H1 (cell line): ENCODE measurements at regions not wholly inside any gene's neighbourhood (a gene's known extent, or its start where the extent isn't known, plus 50 kb on each side); places are given as distances from the start of the nearest gene placed in this dataset.

Source experiments
- CTCF ChIA-PET: fragments of 300-600 bp; sonication (Branson Sonifier 250); formaldehyde crosslinking; loops from one replicate; lab custom pipeline; 2021; ENCODE audit not compliant: partially characterized antibody; lab: Charles Lee
- POLR2A ChIA-PET: fragments of 300-600 bp; sonication (Branson Sonifier 250); formaldehyde crosslinking; loops from one replicate; lab custom pipeline; 2021; ENCODE audit warnings: inconsistent platforms; ENCODE audit not compliant: partially characterized antibody; lab: Charles Lee
- DNase-seq, 2 experiments: peaks; one replicate each; pipeline versions ENCODE4 v3.0.0 to v3.0.0-alpha.2; 2010 to 2022; ENCODE audit warnings: low spot score in 2 of 2, low read depth in 1 of 2, mixed read lengths in 1 of 2
- FAIRE-seq: peaks from 2 replicates; lab custom pipeline; 2011; peaks lifted over from hg19 to GRCh38; lab: Jason Lieb, UNC
- H2AFZ ChIP-seq: 2 replicates; pipeline ENCODE4 v1.8.1; 2012; ENCODE audit warnings: low read length, inconsistent platforms
- H2AK5ac ChIP-seq: 2 replicates; pipeline ENCODE4 v1.6.1; 2013; ENCODE audit warnings: low read depth, low read length
- H2BK120ac ChIP-seq: replicated peaks from 2 replicates; pipeline ENCODE3; 2013; ENCODE audit warnings: low read depth, low read length, inconsistent platforms
- H2BK12ac ChIP-seq: 2 replicates; pipeline ENCODE4 v1.6.1; 2013; ENCODE audit warnings: low read depth, low read length
- H2BK15ac ChIP-seq: 2 replicates; pipeline ENCODE4 v1.6.1; 2013; ENCODE audit warnings: low read length
- H2BK20ac ChIP-seq: 2 replicates; pipeline ENCODE4 v1.6.1; 2013; ENCODE audit warnings: low read length
- H2BK5ac ChIP-seq: 2 replicates; pipeline ENCODE4 v1.6.1; 2013; ENCODE audit warnings: low read depth, low read length
- H3K14ac ChIP-seq: 2 replicates; pipeline ENCODE4 v1.6.1; 2013; ENCODE audit warnings: inconsistent platforms; ENCODE audit not compliant: insufficient read length
- H3K18ac ChIP-seq: 2 replicates; pipeline ENCODE4 v1.6.1; 2013; ENCODE audit warnings: low read length; ENCODE audit errors: extremely low read depth
- H3K23ac ChIP-seq: 2 replicates; pipeline ENCODE4 v1.6.1; 2013; ENCODE audit warnings: inconsistent platforms; ENCODE audit not compliant: insufficient read length
- H3K23me2 ChIP-seq: 2 replicates; pipeline ENCODE4 v1.6.1; 2013; ENCODE audit warnings: low read depth, low read length
- H3K27ac ChIP-seq: 2 replicates; pipeline ENCODE4 v1.6.1; 2011; ENCODE audit warnings: low read depth, low read length, inconsistent platforms
- H3K27me3 ChIP-seq, 4 experiments: replicated peaks in 1 of 4; 1 replicate in 1 of 4; 2 replicates in 3 of 4; pipeline versions ENCODE4 v1.6.1 to v1.8.1; 2011 to 2013; ENCODE audit warnings: low read length in 3 of 4, mild to moderate bottlenecking in 3 of 4, inconsistent platforms in 2 of 4, mixed read lengths in 2 of 4, moderate library complexity in 1 of 4; ENCODE audit not compliant: control insufficient read depth in 3 of 4, insufficient read depth in 3 of 4; ENCODE audit errors: extremely low read depth in 1 of 4
- H3K36me3 ChIP-seq, 4 experiments: 2 replicates each; pipeline versions ENCODE4 v1.6.1 to v1.8.1; 2011 to 2013; ENCODE audit warnings: mild to moderate bottlenecking in 4 of 4, low read length in 3 of 4, moderate library complexity in 2 of 4, control low read depth in 1 of 4, inconsistent platforms in 1 of 4; ENCODE audit not compliant: insufficient read depth in 4 of 4, control insufficient read depth in 2 of 4
- H3K4ac ChIP-seq: replicated peaks from 2 replicates; pipeline ENCODE3; 2013; ENCODE audit warnings: low read length, low read depth, mixed read lengths, inconsistent platforms; ENCODE audit not compliant: insufficient read length
- H3K4me1 ChIP-seq, 4 experiments: replicated peaks in 1 of 4; 1 replicate in 1 of 4; 2 replicates in 3 of 4; pipeline versions ENCODE4 v1.6.1 to v1.8.1; 2011 to 2013; ENCODE audit warnings: low read length in 3 of 4, inconsistent platforms in 2 of 4, mixed read lengths in 1 of 4; ENCODE audit not compliant: insufficient read depth in 4 of 4, control insufficient read depth in 3 of 4
- H3K4me2 ChIP-seq, 2 experiments: 2 replicates each; pipeline versions ENCODE4 v1.6.1 to v1.8.1; 2011 to 2013; ENCODE audit warnings: low read depth in 2 of 2, low read length in 2 of 2, control low read depth in 1 of 2, inconsistent platforms in 1 of 2, mild to moderate bottlenecking in 1 of 2; ENCODE audit not compliant: insufficient read depth in 1 of 2
- H3K4me3 ChIP-seq, 4 experiments: fragments of 200-600, 300-600 bp in 1 of 4; sonication (generic), shearing (Covaris generic), sonication (Bioruptor Twin) in 1 of 4; 2 replicates each; pipeline versions ENCODE4 v1.5.1 to v1.8.1; 2011 to 2016; ENCODE audit warnings: low read length in 4 of 4, low read depth in 3 of 4, control low read depth in 2 of 4, inconsistent platforms in 2 of 4, mild to moderate bottlenecking in 2 of 4, mixed read lengths in 1 of 4, moderate library complexity in 1 of 4; ENCODE audit not compliant: insufficient read depth in 2 of 4; ENCODE audit errors: extremely low read depth in 1 of 4
- H3K56ac ChIP-seq: replicated peaks from 2 replicates; pipeline ENCODE3; 2013; ENCODE audit warnings: low read depth, mild to moderate bottlenecking, mixed read lengths, low read length, inconsistent platforms; ENCODE audit not compliant: insufficient read length
- H3K79me1 ChIP-seq: 2 replicates; pipeline ENCODE4 v1.6.1; 2013; ENCODE audit warnings: low read depth, low read length, control low read depth
- H3K79me2 ChIP-seq, 2 experiments: 2 replicates each; pipeline versions ENCODE4 v1.6.1 to v1.8.1; 2012 to 2013; ENCODE audit warnings: low read length in 2 of 2, mild to moderate bottlenecking in 2 of 2, inconsistent platforms in 1 of 2; ENCODE audit not compliant: insufficient read depth in 2 of 2, control insufficient read depth in 1 of 2
- H3K9ac ChIP-seq, 4 experiments: replicated peaks in 1 of 4; 1 replicate in 1 of 4; 2 replicates in 3 of 4; pipeline versions ENCODE4 v1.6.1 to v1.8.1; 2011 to 2013; ENCODE audit warnings: low read depth in 3 of 4, low read length in 3 of 4, control low read depth in 2 of 4, mild to moderate bottlenecking in 2 of 4, moderate library complexity in 2 of 4, inconsistent platforms in 1 of 4; ENCODE audit errors: extremely low read depth in 1 of 4
- H3K9me3 ChIP-seq, 2 experiments: 2 replicates each; pipeline versions ENCODE4 v1.6.1 to v1.8.1; 2012 to 2013; ENCODE audit warnings: mild to moderate bottlenecking in 2 of 2, moderate library complexity in 2 of 2, control low read depth in 1 of 2, inconsistent platforms in 1 of 2, low read depth in 1 of 2, low read length in 1 of 2, mixed read lengths in 1 of 2; ENCODE audit not compliant: insufficient read depth in 2 of 2
- H4K20me1 ChIP-seq, 2 experiments: replicated peaks in 1 of 2; 2 replicates each; pipeline versions ENCODE3 to v1.8.1; 2011 to 2013; ENCODE audit warnings: inconsistent platforms in 2 of 2, low read length in 2 of 2, mild to moderate bottlenecking in 1 of 2; ENCODE audit not compliant: insufficient read depth in 2 of 2, control insufficient read depth in 1 of 2
- H4K5ac ChIP-seq: 2 replicates; pipeline ENCODE4 v1.6.1; 2013; ENCODE audit warnings: low read length, low read depth, mixed read lengths, inconsistent platforms; ENCODE audit not compliant: insufficient read length
- H4K8ac ChIP-seq: 2 replicates; pipeline ENCODE4 v1.8.0; 2013; ENCODE audit warnings: mild to moderate bottlenecking, moderate library complexity, low read length, inconsistent platforms; ENCODE audit not compliant: insufficient read depth; ENCODE audit errors: extremely low read depth
- H4K91ac ChIP-seq: replicated peaks from 2 replicates; pipeline ENCODE3; 2013; ENCODE audit warnings: low read length, mixed read lengths, inconsistent platforms; ENCODE audit not compliant: insufficient read length
- POU5F1 ChIP-seq: IDR thresholded peaks from 2 replicates; pipeline ENCODE4 v1.6.1; 2011; ENCODE audit warnings: low read depth, mild to moderate bottlenecking, low read length, moderate library complexity
- WGBS, 2 experiments: shearing (Covaris generic) in 1 of 2; methylation state at CpG; one replicate each; pipeline versions ENCODE4 v1.1.6 to v1.1.7; 2013 to 2015; ENCODE audit warnings: low lambda C conversion rate in 2 of 2, mixed read lengths in 2 of 2, inconsistent platforms in 1 of 2, low coverage in 1 of 2, missing lambda C conversion rate in 1 of 2; ENCODE audit not compliant: insufficient replicate concordance in 2 of 2, insufficient coverage in 1 of 2, insufficient read length in 1 of 2; ENCODE audit errors: extremely low coverage in 1 of 2, missing lambda C conversion rate in 1 of 2; 5-methylcytosine and 5-hydroxymethylcytosine counted together

DNA sequence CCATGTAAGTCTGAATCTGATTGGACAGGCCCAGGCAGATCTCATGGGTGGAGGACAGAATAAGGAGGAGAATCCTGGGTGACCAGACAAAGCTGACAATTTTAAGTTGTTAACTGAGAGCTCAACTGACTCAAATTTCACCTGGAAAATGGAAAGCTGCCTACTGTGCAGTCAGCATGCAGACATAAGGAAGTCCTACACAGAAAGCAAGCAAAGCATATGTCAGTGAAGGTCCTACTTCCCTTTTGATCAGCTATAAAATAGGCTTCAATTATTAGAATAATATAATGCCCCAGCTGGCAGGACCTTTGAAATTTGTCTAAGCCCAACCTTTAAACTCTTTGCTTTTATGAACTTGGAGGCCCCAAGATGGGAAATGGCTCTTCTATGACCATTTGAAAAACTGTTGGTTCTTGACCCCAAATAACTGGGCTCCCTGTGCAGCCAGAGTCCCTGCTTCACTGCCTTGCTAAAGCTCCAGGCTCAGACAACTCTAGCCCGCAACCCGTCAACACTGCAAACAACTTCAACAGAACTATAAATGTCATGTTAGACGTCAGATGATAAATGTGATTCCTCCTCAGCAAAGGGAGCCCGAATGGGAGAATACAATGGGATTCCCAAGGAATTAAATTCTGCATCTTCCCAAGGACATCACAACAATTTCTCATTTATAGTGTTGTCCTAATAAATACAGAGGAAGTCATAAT lies 118.9 kb upstream of the ADRA1B start:
- Histone ChIP-seq H2AK5ac (no peak overlapping the region), H3K4me2 (no peak overlapping the region), H3K9me3 (no peaks in the 10 kb centered on the region), H2BK15ac (no peak overlapping the region), H3K14ac (no peak overlapping the region), H3K4ac (no peak overlapping the region), H2AFZ (no peak overlapping the region), H2BK120ac (no peak overlapping the region), H3K4me1 (no peaks in the 10 kb centered on the region), H3K9ac (no peak overlapping the region), H3K79me2 (no peaks in the 10 kb centered on the region), H3K79me1 (no peaks in the 10 kb centered on the region), H3K23me2 (no peaks in the 10 kb centered on the region), H4K8ac (no peak overlapping the region), H4K5ac (no peak overlapping the region), H3K36me3 (no peaks in the 10 kb centered on the region), H3K4me3 (no peak overlapping the region), H3K27ac (no peak overlapping the region), H2BK20ac (no peak overlapping the region), H3K23ac (no peak overlapping the region), H4K91ac (no peak overlapping the region), H3K27me3 (no peaks in the 10 kb centered on the region), H4K20me1 (no peaks in the 10 kb centered on the region), H3K56ac (no peak overlapping the region), H3K18ac (no peak overlapping the region), H2BK12ac (no peak overlapping the region), H2BK5ac (no peak overlapping the region)
- WGBS, 2 experiments, result 98% methylated on average over 4 of the region's 4 CpGs; no CpG with 5 or more reads in 1 of the 2 experiments
- DNase-seq (no peak), FAIRE-seq (no peak)
- CTCF ChIA-PET, result interaction anchor here (1.1 kb wide), 1 partner anchor 352 kb away, joined by 4 read pairs; no protein-coding TSS in a partner anchor
- POLR2A ChIA-PET, result no interaction called here
- TF ChIP-seq POU5F1, result no peak
